Activated B cell treated with CpG ODN at 0.5 μM for 24 hours (primary cell): ENCODE measurements at regions not wholly inside any gene's neighbourhood (a gene's known extent, or its start where the extent isn't known, plus 50 kb on each side); places are given as distances from the start of the nearest gene placed in this dataset.

ENCODE experiments used
- ATAC-seq: fragments of 200-7000 bp; cut with Tn5 transposase; one replicate; pipeline ENCODE4 v1.10.0; 2021; ENCODE audit warnings: low read depth, mild to moderate bottlenecking, moderate library complexity
- CTCF ChIA-PET: fragments of 350-600 bp; sonication (Branson Sonifier 250); formaldehyde crosslinking; loops from one replicate; lab custom pipeline; 2021; ENCODE audit warnings: antibody characterized with exemption; lab: Charles Lee
- POLR2A ChIA-PET: fragments of 350-600 bp; sonication (Branson Sonifier 250); formaldehyde crosslinking; loops from one replicate; lab custom pipeline; 2021; ENCODE audit warnings: antibody characterized with exemption; lab: Charles Lee
- DNase-seq: peaks from one replicate; pipeline ENCODE4 v3.0.0; 2022
- H3K27ac Mint-ChIP-seq: one replicate; pipeline ENCODE4 v1.8.0; 2020; ENCODE audit warnings: mixed read lengths
- H3K27me3 Mint-ChIP-seq: one replicate; pipeline ENCODE4 v1.8.0; 2021; ENCODE audit warnings: mixed read lengths
- H3K36me3 Mint-ChIP-seq: one replicate; pipeline ENCODE4 v1.8.0; 2021; ENCODE audit warnings: low read depth, mixed read lengths
- H3K4me1 Mint-ChIP-seq: one replicate; pipeline ENCODE4 v1.8.0; 2021; ENCODE audit warnings: mixed read lengths
- H3K4me3 Mint-ChIP-seq: one replicate; pipeline ENCODE4 v1.8.0; 2020; ENCODE audit warnings: mild to moderate bottlenecking, mixed read lengths
- H3K9me3 Mint-ChIP-seq: one replicate; pipeline ENCODE4 v1.8.0; 2020; ENCODE audit warnings: mixed read lengths
- CTCF ChIP-seq: fragments of 200-600 bp; IDR thresholded peaks from one replicate; pipeline ENCODE4 v1.8.0; 2022; ENCODE audit warnings: antibody characterized with exemption, mild to moderate bottlenecking
- intact Hi-C: fragments of 100-400 bp; cut with micrococcal nuclease; formaldehyde crosslinking; loops from one replicate; pipeline ENCODE4 v1.15.1; 2024

- H3K36me3 Mint-ChIP-seq = no peaks in the 10 kb centered on the region
- ATAC-seq (no peak), DNase-seq (no peak)
- POLR2A ChIA-PET = no interaction called here
- TF ChIP-seq CTCF = no peak
- no peaks in the 10 kb centered on the region for H3K4me1 Mint-ChIP-seq
- no peak overlapping the region for H3K4me3 Mint-ChIP-seq
- CTCF ChIA-PET = no interaction called here
- no peak overlapping the region for H3K27ac Mint-ChIP-seq
- peaks cover 2% of the 10 kb centered on the region for H3K9me3 Mint-ChIP-seq
- intact Hi-C loops = no loop called here
- H3K27me3 Mint-ChIP-seq = no peaks in the 10 kb centered on the region
Measured at GRCh38 chr13:63910511-63910910, 2494.9 kb upstream of the PCDH20 start.

DNA sequence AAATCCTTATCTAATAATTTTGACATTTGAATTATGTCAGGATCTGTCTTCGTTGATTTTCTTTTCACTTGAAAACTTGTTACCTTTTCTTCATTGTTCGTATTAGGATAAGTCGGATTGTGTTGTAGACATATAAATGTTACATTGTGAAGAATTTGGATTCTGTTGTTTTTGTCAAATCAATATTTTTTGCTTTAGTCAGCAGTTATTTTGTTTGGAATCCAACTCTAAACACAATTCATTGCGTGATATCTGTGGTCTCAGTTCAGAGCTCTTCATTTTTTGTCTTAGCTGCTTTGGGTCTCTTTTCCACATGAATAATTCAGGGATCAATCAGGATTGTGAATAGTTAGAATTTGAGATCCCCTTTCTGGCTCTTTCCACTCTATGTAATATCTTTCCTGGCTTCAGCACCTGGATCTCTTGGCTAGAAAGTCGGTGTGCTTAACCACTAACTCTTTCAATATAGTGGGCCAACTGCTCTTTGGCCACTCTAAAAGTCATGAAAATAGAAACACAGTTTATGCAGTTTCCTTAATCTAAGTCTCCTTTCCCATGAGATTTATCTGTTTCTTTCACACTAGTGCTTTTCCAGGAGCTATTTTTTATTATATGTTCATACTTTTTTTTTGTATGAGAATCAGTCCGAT, 2494.2 kb upstream of the PCDH20 start:
- no peaks in the 10 kb centered on the region for H3K27me3 Mint-ChIP-seq
- H3K4me1 Mint-ChIP-seq = no peaks in the 10 kb centered on the region
- POLR2A ChIA-PET = no interaction called here
- no peak overlapping the region for H3K27ac Mint-ChIP-seq
- no peaks in the 10 kb centered on the region for H3K36me3 Mint-ChIP-seq
- no peak overlapping the region for H3K4me3 Mint-ChIP-seq
- ATAC-seq = no peak
- H3K9me3 Mint-ChIP-seq = peaks cover 2% of the 10 kb centered on the region
- CTCF ChIA-PET = no interaction called here
- intact Hi-C loops = no loop called here
- no peak for TF ChIP-seq CTCF
- no peak for DNase-seq

DNA sequence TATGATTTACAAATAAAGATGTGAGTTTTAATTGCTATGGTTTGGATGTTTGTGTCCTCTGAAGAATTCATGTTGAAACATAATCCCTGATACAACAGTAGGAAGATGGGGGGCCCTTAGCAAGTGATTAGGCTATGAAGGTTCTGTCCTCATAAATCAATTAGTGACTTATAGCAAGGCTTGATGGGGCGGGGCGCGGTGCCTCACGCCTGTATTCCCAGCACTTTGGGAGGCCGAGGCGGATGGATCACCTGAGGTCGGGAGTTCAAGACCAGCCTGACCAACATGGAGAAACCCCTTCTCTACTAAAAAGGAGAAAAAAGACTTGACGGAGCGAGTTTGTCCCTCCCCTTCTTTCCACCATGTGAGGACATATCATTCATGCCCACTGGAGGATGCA, 2486.5 kb upstream of the PCDH20 start:
- no peak for TF ChIP-seq CTCF
- POLR2A ChIA-PET = no interaction called here
- no peak overlapping the region for H3K27ac Mint-ChIP-seq
- no peaks in the 10 kb centered on the region for H3K36me3 Mint-ChIP-seq
- DNase-seq (no peak), ATAC-seq (no peak)
- CTCF ChIA-PET = no interaction called here
- peaks cover 7% of the 10 kb centered on the region for H3K9me3 Mint-ChIP-seq
- no peaks in the 10 kb centered on the region for H3K4me1 Mint-ChIP-seq
- H3K4me3 Mint-ChIP-seq = no peak overlapping the region
- intact Hi-C loops = no loop called here
- no peaks in the 10 kb centered on the region for H3K27me3 Mint-ChIP-seq

DNA sequence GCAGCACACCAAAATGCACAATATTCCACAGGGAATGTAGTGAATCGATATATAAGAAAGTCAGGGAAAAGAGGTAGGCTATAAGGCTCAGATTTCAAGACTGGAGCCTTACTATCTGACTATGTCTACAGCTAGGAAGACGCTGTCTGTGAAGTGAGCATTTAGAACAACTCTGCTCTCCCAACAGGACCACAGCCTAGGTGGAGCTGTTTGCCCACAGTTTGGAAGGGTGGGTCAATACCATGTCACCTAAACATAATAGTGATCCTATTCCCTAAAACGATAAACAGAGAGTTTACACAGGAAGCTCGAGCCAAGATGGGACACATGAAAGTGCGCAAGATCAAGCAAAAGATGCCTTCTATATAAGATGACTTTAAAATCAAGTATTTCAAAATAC, 2486.0 kb upstream of the PCDH20 start:
- Mint-ChIP-seq H3K9me3 (peaks cover 5% of the 10 kb centered on the region), H3K27ac (no peak overlapping the region), H3K36me3 (no peaks in the 10 kb centered on the region), H3K27me3 (no peaks in the 10 kb centered on the region), H3K4me3 (no peak overlapping the region), H3K4me1 (no peaks in the 10 kb centered on the region)
- no peak for TF ChIP-seq CTCF
- DNase-seq = no peak
- ATAC-seq = no peak
- POLR2A ChIA-PET = no interaction called here
- intact Hi-C loops = no loop called here
- CTCF ChIA-PET = no interaction called here

DNA sequence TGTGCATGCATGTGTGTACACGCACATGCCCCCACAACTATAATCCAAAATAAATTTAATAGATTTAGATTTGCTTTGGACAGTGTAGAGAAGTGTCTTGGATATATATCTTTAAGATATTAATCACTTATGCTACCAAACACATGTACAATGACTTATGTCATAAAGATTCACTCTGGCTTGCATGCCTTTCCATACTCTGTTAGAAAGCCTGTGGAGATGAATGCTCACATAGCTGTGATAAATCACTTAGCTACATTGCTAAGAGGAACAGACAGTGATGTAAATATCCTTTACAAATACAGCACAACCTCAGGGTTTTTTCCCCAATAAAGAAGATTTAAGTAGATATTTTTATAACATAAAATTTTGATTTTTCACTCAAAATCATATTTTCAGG, 2484.8 kb upstream of the PCDH20 start:
- ChIA-PET CTCF (no interaction called here), POLR2A (no interaction called here)
- ATAC-seq (no peak), DNase-seq (no peak)
- H3K27ac Mint-ChIP-seq = no peak overlapping the region
- no peak overlapping the region for H3K4me3 Mint-ChIP-seq
- no peaks in the 10 kb centered on the region for H3K4me1 Mint-ChIP-seq
- no peak for TF ChIP-seq CTCF
- H3K36me3 Mint-ChIP-seq = no peaks in the 10 kb centered on the region
- intact Hi-C loops = no loop called here
- no peaks in the 10 kb centered on the region for H3K27me3 Mint-ChIP-seq
- peaks cover 5% of the 10 kb centered on the region for H3K9me3 Mint-ChIP-seq
